HG03280 (cell line): ENCODE measurements at regions not wholly inside any gene's neighbourhood (a gene's known extent, or its start where the extent isn't known, plus 50 kb on each side); places are given as distances from the start of the nearest gene placed in this dataset.

ENCODE experiments used
- ATAC-seq: cut with Tn5 transposase; IDR thresholded peaks from one replicate; pipeline ENCODE4 v1.9.1; 2021; ENCODE audit warnings: mild to moderate bottlenecking, moderate library complexity; ENCODE audit not compliant: unreplicated experiment

GRCh38 chrX:57848857-57849256 is 61.4 kb downstream of the ZXDA start:
- no peak for ATAC-seq

- no peak for ATAC-seq
Measured at GRCh38 chrX:57822818-57823217, 87.4 kb downstream of the ZXDA start.

GRCh38 chrX:57822398-57822797 is 87.9 kb downstream of the ZXDA start:
- no peak for ATAC-seq

GRCh38 chrX:57821703-57822387 is 88.4 kb downstream of the ZXDA start:
- peak; percentile 74 for ATAC-seq

GRCh38 chrX:57817302-57817701 is 93.0 kb downstream of the ZXDA start:
- no peak for ATAC-seq

GRCh38 chrX:57772637-57773036 is 92.6 kb upstream of the NLRP2B start:
- no peak for ATAC-seq

- ATAC-seq: no peak
Measured at GRCh38 chrX:57771689-57772088, 91.6 kb upstream of the NLRP2B start.

- no peak for ATAC-seq
Measured at GRCh38 chrX:57752866-57753265, 72.8 kb upstream of the NLRP2B start.

- ATAC-seq: no peak
Measured at GRCh38 chrX:57741107-57741506, 61.0 kb upstream of the NLRP2B start.

- no peak for ATAC-seq
Measured at GRCh38 chrX:57737881-57738280, 57.8 kb upstream of the NLRP2B start.
